Caki2 (cell line): ENCODE measurements at regions not wholly inside any gene's neighbourhood (a gene's known extent, or its start where the extent isn't known, plus 50 kb on each side); places are given as distances from the start of the nearest gene placed in this dataset.
"Not testable (repeated sequence)": the region's sequence is repeated elsewhere in the genome, so short reads cannot be mapped to it uniquely, and the experiment has no call there.

Experiments
- DNase-seq: peaks from one replicate; pipeline ENCODE4 v3.0.0-alpha.2; 2015; ENCODE audit warnings: low read depth
- in situ Hi-C: cut with HindIII; loops from 2 replicates; pipeline ENCODE4 v1.10.0; 2016; ENCODE audit warnings: low sequenced_read_pairs, low pct_unique_long_range_greater_than_20kb, mixed read lengths

GRCh38 chrY:20643055-20643454, 67.5 kb downstream of the EIF1AY start:
- no peak for DNase-seq
- in situ Hi-C loops: no loop called here

GRCh38 chrY:20648265-20648664, 72.7 kb downstream of the EIF1AY start:
- no peak for DNase-seq
- in situ Hi-C loops: no loop called here

GRCh38 chrY:20648891-20649290, 73.3 kb downstream of the EIF1AY start:
- in situ Hi-C loops, DNase-seq: not testable (repeated sequence)

- in situ Hi-C loops: no loop called here
- DNase-seq: no peak
Observed at GRCh38 chrY:20651481-20651880, 75.9 kb downstream of the EIF1AY start.

- in situ Hi-C loops: no loop called here
- no peak for DNase-seq
Observed at GRCh38 chrY:20659450-20659849, 83.9 kb downstream of the EIF1AY start.

GRCh38 chrY:20662204-20662603, 86.6 kb downstream of the EIF1AY start:
- in situ Hi-C loops: no loop called here
- DNase-seq: no peak

GRCh38 chrY:20664196-20664595, 88.6 kb downstream of the EIF1AY start:
- in situ Hi-C loops: no loop called here
- DNase-seq: no peak

GRCh38 chrY:20665357-20665756, 89.8 kb downstream of the EIF1AY start:
- in situ Hi-C loops, DNase-seq: not testable (repeated sequence)

GRCh38 chrY:20681935-20682334, 74.0 kb upstream of the RPS4Y2 start:
- in situ Hi-C loops: no loop called here
- DNase-seq: no peak

GRCh38 chrY:20683371-20683770, 72.5 kb upstream of the RPS4Y2 start:
- in situ Hi-C loops: no loop called here
- peak; percentile 1 for DNase-seq

GRCh38 chrY:20686674-20687073, 69.2 kb upstream of the RPS4Y2 start:
- in situ Hi-C loops: no loop called here
- DNase-seq: no peak
